ENCODE measurements at regions not wholly inside any gene's neighbourhood (a gene's known extent, or its start where the extent isn't known, plus 50 kb on each side); places are given as distances from the start of the nearest gene placed in this dataset.

DNA sequence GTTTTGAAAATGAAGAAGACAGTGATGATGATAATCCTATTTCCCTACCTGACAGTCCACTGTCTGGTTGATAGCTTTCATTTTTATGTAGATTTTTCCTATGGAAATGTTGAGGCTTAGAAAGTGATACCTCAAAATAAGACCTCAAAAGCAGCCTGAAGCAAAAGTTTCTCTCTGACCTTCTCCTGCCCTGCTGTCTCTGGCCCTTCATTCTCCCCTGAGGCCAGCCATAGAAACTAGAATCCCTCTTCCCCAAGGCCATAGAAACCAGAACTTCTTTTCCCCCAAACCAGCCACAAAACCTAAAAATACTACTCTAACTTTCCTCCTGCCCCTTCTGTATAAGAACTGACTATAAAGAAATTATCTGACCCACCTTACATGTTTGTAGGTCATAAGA lies 52.6 kb upstream of the GCM1 start:
- TF ChIP-seq, protein P1, sequence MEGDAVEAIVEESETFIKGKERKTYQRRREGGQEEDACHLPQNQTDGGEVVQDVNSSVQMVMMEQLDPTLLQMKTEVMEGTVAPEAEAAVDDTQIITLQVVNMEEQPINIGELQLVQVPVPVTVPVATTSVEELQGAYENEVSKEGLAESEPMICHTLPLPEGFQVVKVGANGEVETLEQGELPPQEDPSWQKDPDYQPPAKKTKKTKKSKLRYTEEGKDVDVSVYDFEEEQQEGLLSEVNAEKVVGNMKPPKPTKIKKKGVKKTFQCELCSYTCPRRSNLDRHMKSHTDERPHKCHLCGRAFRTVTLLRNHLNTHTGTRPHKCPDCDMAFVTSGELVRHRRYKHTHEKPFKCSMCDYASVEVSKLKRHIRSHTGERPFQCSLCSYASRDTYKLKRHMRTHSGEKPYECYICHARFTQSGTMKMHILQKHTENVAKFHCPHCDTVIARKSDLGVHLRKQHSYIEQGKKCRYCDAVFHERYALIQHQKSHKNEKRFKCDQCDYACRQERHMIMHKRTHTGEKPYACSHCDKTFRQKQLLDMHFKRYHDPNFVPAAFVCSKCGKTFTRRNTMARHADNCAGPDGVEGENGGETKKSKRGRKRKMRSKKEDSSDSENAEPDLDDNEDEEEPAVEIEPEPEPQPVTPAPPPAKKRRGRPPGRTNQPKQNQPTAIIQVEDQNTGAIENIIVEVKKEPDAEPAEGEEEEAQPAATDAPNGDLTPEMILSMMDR (IDR thresholded peaks at IDR 0.05; ENCODE audit: extremely low read depth, missing control alignments): no peak
- no peak for DNase-seq (ENCODE audit: low spot score)

DNA sequence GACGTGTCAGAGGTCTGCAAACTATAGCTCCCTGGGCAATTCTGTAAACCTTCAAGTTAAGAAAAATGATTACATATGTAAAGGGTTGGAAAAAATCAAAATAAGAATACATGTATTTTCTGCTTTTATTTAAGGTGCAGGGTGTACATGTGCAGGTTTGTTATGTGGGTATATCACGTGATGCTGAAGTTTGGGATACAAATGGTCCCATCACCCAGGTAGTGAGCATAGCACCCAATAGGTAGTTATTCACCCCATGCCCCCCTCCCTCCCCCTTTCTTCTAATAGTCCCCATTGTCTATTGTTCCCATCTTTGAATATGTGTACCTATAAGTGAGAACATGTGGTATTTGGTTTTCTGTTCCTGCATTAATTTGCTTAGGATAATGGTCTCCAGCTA lies 51.1 kb upstream of the GCM1 start:
- TF ChIP-seq, protein P1 (IDR thresholded peaks at IDR 0.05; ENCODE audit: extremely low read depth, missing control alignments): no peak
- no peak for DNase-seq (ENCODE audit: low spot score)

DNA sequence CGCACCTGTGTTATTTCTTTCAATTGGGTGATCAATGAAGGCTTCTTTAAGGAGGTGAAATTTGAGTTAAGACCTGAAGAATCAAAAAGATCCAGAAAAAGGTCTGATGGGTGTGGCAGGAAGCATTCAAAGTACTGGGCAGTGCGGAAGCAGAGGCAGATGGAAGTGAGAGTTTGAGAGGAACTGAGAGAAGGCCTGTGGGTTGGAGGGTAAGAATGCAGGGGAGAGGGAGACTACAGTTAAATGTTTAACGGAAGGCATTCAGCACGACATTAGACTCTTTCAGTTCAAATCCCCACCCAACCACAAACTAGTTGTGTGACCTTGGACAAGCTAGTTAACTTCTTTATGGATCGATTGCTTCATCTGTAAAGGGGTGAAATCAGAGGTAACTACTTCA lies 50.5 kb upstream of the GCM1 start:
- DNase-seq (ENCODE audit: low spot score): peak; percentile 60
- TF ChIP-seq, protein P1 (IDR thresholded peaks at IDR 0.05; ENCODE audit: extremely low read depth, missing control alignments): no peak

All from GM20000 (cell line).